ENCODE measurements at regions not wholly inside any gene's neighbourhood (a gene's known extent, or its start where the extent isn't known, plus 50 kb on each side); places are given as distances from the start of the nearest gene placed in this dataset.

DNA sequence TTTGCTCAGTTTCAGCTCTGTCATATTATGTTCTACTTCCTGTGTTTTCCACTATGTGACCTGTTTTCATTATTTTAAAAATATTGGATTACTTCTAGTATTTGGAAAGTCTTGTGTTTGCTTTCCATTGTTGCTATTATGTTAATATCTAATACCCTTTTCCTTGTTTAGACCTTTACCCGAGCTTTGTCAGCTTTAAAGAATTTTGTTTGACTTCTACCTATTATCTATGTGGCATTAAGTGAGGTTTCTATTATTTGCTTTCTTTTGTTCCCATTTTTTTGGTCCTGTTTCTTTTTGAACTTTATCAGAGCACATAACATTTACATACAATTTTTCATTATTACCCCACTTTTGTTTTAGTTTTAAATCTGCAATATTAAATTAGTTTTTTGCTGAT is 202.7 kb downstream of the MANEA start:
- DNase-seq (ENCODE audit: low spot score), result no peak

DNA sequence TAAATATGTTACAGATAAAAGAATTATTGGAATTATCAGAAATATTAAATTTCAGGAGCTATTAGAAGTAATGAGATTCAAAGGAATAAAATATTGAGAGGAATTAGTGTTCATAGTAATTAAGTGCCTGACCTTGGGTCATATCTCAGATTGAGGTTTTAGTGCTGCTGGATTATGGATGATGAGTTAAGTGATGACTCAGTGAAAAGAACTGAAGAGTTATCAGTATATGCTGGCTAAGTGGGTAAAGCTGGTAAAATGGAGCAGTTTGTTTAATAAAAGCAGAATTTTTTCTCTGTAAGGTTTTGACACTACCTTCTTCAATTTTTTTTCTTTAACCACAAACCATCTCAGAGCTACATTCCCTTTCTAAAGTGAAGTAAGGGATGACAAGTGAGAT is 206.7 kb downstream of the MANEA start:
- DNase-seq (ENCODE audit: low spot score), result no peak

DNA sequence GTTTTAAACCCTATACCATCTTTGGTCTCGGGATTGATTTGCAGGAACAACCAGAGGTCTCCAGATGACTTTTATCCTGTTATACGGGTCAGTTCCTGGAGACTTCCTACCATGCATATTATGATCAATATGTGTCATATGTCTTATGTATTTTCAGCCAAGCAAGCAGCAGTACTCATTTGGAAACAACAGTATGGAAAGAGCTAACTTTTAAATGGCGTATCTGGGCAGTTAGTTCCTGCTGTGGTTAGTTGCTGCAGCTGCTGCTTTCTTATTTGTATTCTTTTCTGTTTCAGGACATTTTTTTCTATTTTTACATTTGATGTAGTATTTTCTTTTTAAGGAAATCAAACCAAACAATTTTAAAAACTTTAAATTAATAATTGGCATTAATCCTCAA is 207.5 kb downstream of the MANEA start:
- DNase-seq (ENCODE audit: low spot score), result no peak

- DNase-seq (ENCODE audit: low spot score), result no peak
Observed at GRCh38 chr6:95785785-95786184, 208.4 kb downstream of the MANEA start.

GRCh38 chr6:95786802-95787201 is 209.5 kb downstream of the MANEA start:
- DNase-seq (ENCODE audit: low spot score), result no peak

DNA sequence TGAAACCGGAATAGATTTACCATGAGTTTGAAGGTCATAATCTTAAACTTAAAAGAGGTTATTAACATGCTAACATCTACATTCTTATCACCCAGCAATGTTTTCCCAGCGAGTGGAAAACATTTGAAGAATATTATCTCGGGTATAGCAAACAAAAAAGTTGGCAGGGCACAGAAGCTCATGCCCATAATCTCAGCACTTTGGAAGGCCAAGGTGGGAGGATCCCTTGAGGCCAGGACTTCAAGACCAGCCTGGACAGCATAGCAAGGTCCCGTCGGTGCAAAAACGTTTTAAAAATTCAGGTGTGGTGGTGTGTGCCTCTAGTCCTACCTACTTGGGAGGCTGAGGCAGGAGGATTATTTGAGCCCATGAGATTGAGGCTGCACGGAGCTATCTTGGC is 213.5 kb downstream of the MANEA start:
- DNase-seq (ENCODE audit: low spot score), result no peak

DNA sequence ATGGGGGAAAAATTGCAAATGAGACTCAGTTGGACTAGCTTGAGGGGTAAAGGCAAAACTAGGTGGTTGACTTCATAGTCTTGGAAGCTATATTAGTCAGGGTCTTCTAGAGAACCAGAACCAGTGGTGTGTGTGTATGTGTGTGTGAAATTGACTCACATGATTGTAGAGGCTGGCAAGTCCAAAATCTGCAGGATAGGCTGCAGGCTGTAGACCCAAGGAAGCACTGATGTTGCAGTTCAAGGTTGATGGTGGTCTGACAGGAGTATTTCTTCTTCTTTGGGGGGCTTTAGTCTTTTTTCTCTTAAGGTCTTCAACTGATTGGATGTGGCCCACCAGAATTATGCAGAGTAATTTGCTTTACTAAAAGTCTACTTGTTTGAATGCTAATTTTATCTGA is 217.4 kb downstream of the MANEA start:
- no peak for DNase-seq (ENCODE audit: low spot score)

DNA sequence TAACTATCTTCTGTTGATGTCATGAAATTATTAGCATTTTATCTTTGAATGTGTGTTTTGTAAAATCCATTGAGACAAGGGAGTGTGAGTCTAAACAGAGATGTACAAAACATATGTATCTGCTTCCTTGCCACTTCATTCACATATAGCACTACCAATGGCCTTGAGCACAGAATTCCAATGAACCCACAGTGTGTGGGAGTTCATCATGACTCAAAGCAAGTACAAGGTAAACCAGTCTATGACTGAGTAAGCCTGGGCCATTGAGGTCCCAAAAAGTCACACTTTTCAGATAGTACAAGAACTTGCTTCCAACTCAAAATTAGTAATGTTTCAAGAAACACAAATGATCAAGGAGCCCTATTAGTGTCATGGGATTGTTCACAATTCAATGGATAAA is 218.6 kb downstream of the MANEA start:
- no peak for DNase-seq (ENCODE audit: low spot score)

- no peak for DNase-seq (ENCODE audit: low spot score)
Observed at GRCh38 chr6:95797054-95797453, 218.7 kb upstream of the FUT9 start.

GRCh38 chr6:95802978-95803377 is 212.8 kb upstream of the FUT9 start:
- DNase-seq (ENCODE audit: low spot score), result no peak

DNA sequence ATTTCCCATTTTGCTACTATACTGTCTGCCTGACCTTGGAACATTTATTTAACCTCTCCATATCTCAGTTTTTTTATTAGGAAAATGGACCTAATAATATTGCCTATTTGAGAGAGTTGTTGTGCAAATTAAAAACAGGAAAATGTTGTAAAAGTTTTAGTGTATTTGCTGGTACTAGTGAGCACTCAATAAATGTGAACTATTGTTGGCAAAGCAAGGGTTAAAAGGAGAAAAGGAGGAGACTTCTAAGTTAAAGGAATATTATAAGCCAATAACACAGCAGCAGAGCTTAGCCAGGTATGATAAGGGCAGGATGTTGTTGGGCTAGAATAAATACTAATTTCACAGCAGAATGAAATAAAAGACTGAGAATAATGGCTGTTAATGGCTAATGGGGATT is 211.9 kb upstream of the FUT9 start:
- DNase-seq (ENCODE audit: low spot score), result no peak

DNA sequence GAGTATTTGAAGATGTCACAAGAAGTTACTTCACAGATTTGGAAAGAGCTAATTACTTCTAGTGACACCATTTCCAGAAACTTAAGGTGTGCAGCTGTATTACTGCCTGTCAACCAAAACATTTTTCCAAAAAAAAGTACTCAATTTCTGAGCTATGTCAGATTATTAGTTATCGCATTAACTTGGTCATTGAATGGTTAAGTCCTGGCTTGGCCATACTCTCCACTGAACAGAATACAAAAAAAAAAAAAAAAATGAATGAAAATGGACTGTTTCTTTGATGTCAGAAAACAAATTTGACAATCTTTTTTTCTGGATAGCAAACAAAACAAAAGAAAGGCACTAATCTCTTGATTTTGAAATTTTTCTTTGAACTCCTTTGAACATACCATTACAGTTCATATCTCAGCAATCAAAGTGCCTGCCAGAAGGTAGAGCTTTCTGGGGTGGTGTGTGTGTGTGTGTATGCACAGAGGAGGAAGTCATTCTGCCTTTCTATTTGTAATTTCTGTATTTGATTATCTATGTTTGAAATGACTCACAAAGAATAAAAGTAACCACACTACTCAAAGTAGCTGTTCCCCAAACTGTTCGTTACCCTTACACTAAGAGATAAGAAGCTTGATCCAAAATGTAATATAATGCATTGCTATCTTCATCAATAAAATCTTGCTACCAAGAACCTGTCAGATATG is 210.8 kb upstream of the FUT9 start:
- no peak for DNase-seq (ENCODE audit: low spot score)

- DNase-seq (ENCODE audit: low spot score), result no peak
Observed at GRCh38 chr6:95805699-95806098, 210.1 kb upstream of the FUT9 start.

- no peak for DNase-seq (ENCODE audit: low spot score)
Observed at GRCh38 chr6:95815389-95816056, 200.3 kb upstream of the FUT9 start.

DNA sequence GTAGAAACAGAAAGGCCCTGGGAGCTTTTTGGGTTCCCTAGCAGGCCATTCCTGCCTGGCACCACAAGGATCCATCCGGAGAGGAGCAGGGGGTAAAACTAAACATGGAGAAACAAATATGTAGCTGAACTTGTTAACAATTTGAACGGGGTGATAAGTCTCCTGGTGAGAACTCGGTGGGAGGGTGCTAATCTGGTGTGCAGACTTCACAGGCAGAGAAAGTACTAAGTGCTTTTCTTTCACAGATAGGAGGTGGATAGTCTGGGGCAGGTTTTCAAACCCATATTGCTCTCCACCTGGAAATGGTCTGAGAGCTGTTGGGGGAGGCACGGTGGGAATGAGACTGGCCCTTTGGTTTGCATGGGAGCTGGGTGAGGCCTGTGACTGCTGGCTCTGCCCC is 196.3 kb upstream of the FUT9 start:
- no peak for DNase-seq (ENCODE audit: low spot score)

GRCh38 chr6:95819939-95820338 is 195.8 kb upstream of the FUT9 start:
- DNase-seq (ENCODE audit: low spot score), result no peak

GRCh38 chr6:95830859-95831557 is 184.8 kb upstream of the FUT9 start:
- DNase-seq (ENCODE audit: low spot score), result no peak

- DNase-seq (ENCODE audit: low spot score), result no peak
Observed at GRCh38 chr6:95837890-95838289, 177.9 kb upstream of the FUT9 start.

DNA sequence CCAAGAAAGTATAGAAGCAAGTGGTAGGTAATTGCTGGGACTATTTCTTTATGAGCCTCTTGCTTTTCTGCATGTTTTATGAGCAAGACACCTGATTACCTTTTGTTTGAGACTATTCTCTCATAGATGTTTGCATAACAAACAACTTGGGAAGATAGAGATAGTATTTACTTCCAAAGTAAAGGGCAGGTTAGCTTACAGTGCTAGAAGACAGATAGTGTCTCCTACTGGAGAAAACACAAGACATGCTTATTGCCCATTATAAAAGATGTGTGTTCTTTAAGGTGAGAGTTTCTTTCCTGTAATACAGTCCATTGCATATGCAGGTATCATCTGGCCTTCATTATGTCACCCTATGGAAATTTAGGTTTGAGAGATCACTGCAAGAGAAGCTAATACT is 174.2 kb upstream of the FUT9 start:
- DNase-seq (ENCODE audit: low spot score), result no peak

- no peak for DNase-seq (ENCODE audit: low spot score)
Observed at GRCh38 chr6:95846652-95847051, 169.1 kb upstream of the FUT9 start.

- no peak for DNase-seq (ENCODE audit: low spot score)
Observed at GRCh38 chr6:95847061-95847460, 168.7 kb upstream of the FUT9 start.

- DNase-seq (ENCODE audit: low spot score), result no peak
Observed at GRCh38 chr6:95848717-95849116, 167.1 kb upstream of the FUT9 start.

DNA sequence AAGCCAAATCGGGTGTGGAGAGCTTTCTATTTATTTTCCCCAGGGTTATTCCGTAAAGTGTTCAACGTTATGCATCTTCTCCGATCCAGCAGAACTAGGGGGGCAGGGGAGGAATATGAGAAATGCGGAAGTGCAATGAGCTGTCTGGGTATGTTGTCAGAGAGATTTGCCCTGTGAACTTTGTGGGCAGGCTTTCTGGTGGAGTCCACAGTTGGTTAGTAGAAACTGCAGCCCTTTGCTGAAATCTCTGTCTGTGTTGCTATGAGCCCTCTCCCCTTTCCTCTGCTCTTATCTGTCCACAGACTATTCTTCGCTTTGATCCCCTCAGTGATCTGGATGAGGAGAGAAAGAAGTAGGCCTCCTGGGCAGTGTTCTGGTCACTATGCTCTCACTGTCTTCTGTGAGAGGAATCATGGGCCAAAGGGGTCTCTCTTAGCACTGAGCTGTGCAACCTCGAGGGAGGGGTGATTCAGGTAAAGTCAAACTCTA is 158.9 kb upstream of the FUT9 start:
- no peak for DNase-seq (ENCODE audit: low spot score)
